ENCODE measurements at regions not wholly inside any gene's neighbourhood (a gene's known extent, or its start where the extent isn't known, plus 50 kb on each side); places are given as distances from the start of the nearest gene placed in this dataset.

GRCh38 chr2:149841396-149841795 is 253.8 kb upstream of the MMADHC start:
- FAIRE-seq = no peak

GRCh38 chr2:149832324-149832723 is 244.7 kb upstream of the MMADHC start:
- FAIRE-seq = no peak

- no peak for FAIRE-seq
These were observed 241.1 kb upstream of the MMADHC start for GRCh38 chr2:149828520-149829210.

GRCh38 chr2:149827585-149828126 is 240.1 kb upstream of the MMADHC start:
- no peak for FAIRE-seq

- FAIRE-seq = no peak
These were observed 239.0 kb upstream of the MMADHC start for GRCh38 chr2:149826471-149827125.

GRCh38 chr2:149825473-149825872 is 237.9 kb upstream of the MMADHC start:
- no peak for FAIRE-seq

GRCh38 chr2:149824136-149824535 is 236.6 kb upstream of the MMADHC start:
- FAIRE-seq = no peak

GRCh38 chr2:149819356-149819957 is 231.9 kb upstream of the MMADHC start:
- FAIRE-seq = no peak

GRCh38 chr2:149816756-149817551 is 229.4 kb upstream of the MMADHC start:
- peak; percentile 79 for FAIRE-seq

- FAIRE-seq = no peak
These were observed 228.4 kb upstream of the MMADHC start for GRCh38 chr2:149815941-149816340.

- FAIRE-seq = no peak
These were observed 227.3 kb upstream of the MMADHC start for GRCh38 chr2:149814901-149815300.

GRCh38 chr2:149814049-149814448 is 226.5 kb upstream of the MMADHC start:
- no peak for FAIRE-seq

GRCh38 chr2:149808556-149808955 is 221.0 kb upstream of the MMADHC start:
- no peak for FAIRE-seq

GRCh38 chr2:149806651-149807050 is 219.1 kb upstream of the MMADHC start:
- no peak for FAIRE-seq

- no peak for FAIRE-seq
These were observed 213.3 kb upstream of the MMADHC start for GRCh38 chr2:149800624-149801542.

GRCh38 chr2:149799013-149799705 is 211.6 kb upstream of the MMADHC start:
- peak; percentile 81 for FAIRE-seq

GRCh38 chr2:149797030-149797429 is 209.5 kb upstream of the MMADHC start:
- no peak for FAIRE-seq

- no peak for FAIRE-seq
These were observed 202.0 kb upstream of the MMADHC start for GRCh38 chr2:149789549-149789948.

GRCh38 chr2:149787206-149787605 is 199.6 kb upstream of the MMADHC start:
- FAIRE-seq = no peak

- no peak for FAIRE-seq
These were observed 195.7 kb upstream of the MMADHC start for GRCh38 chr2:149783284-149783683.

- no peak for FAIRE-seq
These were observed 195.0 kb upstream of the MMADHC start for GRCh38 chr2:149782572-149782971.

Data from endometrium (tissue), 2 donors.